ENCODE measurements at regions not wholly inside any gene's neighbourhood (a gene's known extent, or its start where the extent isn't known, plus 50 kb on each side); places are given as distances from the start of the nearest gene placed in this dataset.

DNA sequence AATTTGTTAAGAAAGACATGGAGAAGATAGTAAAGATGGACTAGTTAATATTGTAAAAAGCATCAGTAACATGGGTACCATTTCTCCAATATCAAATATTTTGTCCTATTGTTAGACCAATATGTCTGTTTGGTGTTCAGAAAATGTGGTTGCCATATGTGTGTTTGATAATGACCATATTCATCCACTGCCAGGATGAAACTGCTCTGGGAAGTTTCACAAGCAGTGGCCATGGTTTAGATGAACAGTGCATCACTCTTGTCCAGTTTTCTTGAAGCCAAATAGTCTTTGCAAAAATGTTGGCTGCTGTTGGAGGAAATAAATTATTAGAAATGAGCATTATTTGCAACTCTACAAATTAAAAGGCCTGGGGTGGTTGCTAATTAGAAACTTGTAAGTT, 333.8 kb downstream of the NUF2 start:
- no peak for DNase-seq (ENCODE audit: low read depth)

DNA sequence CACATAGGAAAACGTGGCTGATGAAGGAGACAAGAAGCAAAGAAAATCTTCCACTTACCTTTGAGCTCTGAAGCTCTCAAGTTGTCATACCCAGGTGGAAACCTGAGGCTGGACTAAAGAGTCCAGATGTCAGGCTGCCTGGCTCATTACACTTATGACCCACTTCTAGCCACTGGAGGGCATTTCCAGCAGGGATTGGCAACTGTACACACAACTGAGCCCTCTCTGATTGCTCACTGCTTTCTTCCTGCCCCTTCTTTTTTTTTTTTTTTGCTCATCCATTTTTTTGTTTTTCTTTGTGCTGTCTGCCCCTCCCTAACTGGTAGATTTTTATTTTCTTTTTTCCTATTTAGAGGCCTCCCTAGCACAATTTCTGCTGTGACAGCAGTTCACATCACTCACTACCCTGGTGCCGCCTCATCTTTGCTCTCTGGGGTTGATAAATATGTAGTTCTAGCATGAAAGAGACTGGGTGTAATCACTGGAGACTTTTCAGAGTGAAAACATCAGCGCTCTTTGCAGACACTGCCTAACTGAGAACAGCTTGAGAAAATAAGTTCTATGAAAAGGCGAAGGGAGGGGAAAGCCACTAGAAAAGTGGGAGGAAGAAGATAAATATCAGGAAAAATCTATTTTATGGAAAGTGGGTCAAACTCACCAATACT, 334.5 kb downstream of the NUF2 start:
- DNase-seq (ENCODE audit: low read depth): no peak

DNA sequence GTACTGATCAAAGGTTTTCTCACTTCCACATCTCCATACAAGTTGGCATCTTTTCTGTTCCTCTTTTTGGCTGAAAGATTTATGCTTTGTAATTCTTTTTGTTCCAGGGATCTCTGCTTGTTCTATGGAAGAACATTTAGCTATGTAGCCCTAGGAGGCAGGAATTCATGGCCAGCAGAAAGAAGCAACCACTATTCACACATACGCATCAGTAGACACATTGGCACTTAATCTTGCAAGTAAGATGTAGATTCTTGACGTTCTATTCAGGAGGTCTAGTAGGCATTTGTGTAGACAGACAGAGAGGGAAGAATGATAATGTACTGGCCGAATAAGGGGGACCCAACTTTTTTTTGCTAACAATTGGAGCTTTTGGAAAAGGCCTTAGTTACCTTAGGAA, 336.0 kb downstream of the NUF2 start:
- no peak for DNase-seq (ENCODE audit: low read depth)

DNA sequence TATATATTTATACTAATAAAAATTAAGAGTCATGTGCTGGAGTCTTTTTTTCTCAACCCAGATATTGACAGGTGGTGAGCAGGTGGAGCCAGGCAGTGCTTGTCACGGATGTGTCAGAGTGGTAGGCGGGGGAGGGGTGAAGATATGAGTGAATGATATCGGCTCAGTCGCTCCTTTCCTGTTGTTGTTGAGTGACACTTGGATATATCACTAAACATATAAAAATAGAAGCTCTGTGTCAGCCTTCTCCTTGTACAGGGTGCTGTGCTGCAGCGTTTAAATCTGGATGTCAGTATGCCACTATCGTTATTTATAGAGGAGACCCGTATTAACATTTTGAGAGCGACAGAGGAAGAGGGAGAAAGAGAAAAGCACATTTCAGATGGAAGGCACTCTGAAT, 339.6 kb downstream of the NUF2 start:
- no peak for DNase-seq (ENCODE audit: low read depth)

DNA sequence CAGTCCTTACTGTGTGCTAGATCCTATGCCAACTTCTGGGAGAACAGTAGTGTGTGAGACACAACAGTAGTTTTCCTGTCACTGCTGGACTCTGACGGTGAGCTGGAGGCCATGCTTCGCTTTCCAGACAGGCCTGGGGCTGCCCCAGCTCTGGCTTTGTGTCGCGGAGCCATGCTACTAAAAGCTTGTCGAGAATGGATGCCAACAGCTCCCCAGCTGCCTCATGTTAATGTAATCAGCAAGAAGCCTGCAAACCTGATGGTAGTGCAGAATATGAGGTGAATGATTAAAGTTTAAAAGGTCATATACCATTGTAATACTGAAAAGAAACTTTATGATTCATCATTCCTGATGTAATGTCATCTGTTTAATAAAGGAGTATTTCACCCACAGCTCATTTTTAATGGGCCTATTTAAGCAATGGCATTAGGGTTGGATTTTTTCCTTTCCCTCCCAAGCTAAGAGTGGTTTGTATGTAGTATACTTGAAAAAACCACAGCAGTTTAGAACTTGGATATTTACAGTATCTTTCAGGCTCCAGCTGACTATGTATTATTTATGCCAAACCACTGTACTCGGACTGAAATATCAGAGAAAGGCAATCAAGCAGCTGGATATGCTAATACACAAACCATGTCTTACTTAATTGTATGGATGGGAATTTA, 343.0 kb downstream of the NUF2 start:
- no peak for DNase-seq (ENCODE audit: low read depth)

DNA sequence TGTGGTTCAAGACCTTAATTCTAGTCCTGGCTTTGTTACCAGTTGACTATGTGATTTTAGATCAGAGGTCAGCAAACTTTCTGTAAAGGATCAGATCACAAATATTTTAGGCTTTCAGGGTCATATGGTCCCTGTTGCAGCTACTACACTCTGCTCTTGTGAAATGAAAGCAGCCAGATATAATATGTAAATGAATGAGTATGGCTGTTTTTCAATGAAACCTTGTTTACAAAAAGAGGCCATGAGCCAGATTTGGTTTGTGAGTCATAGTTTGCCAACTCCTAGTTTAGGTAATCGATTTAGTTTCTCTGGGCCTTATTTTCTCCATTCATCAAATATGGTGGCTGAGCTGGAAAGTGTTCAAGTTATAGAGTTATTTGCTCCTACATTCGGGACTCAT, 346.7 kb downstream of the NUF2 start:
- no peak for DNase-seq (ENCODE audit: low read depth)

DNA sequence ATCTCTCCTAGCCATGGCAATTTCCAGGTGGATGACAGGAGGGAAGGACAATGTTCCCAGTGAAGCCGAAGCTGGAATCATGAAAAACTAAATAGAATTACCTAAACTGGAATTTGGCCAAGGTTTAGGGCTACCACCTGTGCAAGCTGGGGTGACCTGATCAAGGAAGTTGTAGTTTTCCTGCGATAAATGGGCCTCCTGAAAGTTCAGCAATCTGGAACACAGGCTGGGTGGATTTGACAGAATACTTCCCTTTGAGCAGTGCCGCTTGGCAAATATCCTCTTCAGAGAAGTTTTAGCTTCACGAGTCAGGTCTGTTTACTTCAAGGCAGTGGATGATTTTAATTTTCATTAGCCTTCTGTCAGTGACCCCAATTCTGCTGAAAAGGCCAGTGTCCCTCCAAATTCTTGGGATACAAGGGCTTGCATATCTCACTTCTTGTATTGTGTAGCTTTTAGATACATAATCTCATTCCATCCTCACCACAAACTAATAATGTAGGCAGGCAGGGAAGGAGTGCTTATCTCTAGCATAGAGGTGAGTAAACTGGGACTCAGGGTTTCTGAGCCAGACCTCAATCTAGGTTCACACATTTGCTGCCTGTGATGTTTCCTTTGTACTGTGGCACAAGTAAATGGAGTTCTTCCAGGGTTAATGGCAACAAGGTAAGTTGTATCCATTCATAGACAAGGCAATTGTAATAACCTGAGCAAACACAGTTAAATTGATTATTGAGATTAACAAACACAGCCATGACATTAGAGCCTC, 349.4 kb downstream of the NUF2 start:
- no peak for DNase-seq (ENCODE audit: low read depth)

DNA sequence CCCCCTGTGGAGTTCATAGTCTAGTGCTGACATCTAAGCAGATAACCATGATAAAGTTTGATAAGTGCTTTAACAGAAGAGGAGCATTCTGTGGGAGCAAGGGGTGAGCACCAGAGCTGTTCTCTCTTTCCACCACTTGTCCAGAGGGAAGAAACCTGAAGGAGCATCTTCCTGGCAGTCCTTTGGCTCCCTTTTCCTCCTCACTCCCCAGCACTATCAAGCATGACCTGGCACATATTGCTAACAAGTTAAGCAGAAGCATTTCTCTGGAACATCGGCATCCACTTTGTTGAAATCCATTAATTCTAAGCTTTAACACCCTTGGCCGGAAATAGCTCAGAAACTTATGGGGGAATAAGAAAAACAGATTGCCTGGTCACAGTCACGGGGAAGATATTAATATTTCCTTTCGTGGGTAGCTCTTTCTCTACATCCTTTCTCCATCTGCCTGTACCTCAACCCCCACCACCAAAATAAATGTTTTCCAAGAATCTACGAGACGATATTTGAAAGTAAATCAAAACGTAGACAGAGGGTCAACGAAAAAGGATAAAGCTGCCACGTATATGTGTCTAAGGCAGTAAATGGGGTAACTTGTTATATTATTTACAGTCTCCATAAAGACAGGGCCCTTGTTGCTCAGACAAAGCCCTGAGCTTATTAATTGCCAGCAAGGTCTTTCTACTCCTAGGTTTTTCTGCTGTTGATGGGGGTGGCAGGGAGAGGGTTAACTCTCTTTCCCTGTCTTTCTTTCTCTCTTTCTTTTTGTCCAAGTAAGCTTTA, 351.4 kb downstream of the NUF2 start:
- DNase-seq (ENCODE audit: low read depth): no peak

DNA sequence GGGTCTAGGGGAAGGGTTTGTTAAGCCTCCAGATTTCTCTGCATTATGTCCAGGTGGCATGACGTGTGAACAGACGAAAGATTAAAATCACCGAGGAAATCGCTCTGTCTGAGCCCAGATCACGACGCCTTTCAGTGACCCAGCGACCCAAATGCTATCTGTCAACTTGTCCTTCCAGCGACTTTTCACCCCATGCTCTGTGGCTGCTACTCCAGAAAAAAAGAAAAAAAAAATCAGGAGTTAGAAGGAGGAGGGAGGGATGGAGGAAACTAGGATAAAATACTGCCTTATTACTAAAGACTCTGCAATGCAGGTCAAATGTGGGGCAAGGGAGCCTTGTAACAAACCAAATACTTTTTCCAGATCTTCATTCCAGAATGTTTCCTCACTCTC, 352.0 kb downstream of the NUF2 start:
- no peak for DNase-seq (ENCODE audit: low read depth)

DNA sequence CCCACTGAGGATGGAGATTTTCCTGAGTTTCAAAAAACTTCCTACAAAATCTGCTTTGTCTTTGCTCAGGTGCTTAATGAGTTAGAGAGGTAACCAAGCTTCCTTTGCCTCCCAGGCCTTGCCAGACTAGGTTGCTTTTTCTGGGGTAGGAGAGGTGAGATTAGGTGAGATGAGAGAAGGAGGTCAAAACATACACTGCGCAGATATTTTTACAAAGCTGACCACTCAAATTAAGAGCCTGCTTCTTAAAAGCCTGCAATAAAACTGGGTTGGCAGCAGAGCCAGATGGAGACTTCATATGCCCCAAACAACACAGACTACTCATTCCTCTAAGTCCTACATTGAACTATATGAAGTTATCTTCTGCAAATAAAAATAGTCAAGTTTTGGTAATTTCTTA, 352.5 kb downstream of the NUF2 start:
- DNase-seq (ENCODE audit: low read depth): no peak

DNA sequence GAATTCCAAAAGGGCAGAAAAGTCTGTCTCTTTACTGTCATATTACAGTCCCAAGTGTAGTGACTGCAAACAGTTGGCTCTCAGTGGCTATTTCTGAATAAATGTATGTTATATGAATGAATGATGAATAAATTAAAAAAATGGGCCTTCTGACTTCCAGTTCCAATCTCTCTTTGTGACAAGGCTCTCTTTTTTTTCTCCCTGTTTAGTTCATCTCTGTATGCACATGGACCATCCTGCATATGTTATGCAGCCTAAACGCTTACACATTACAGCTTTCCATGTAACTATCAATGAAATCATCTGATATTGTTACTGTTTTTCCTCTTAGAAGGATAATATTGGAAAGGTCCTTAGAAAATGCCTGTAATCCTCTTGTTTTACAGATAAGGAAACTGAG, 363.0 kb downstream of the NUF2 start:
- DNase-seq (ENCODE audit: low read depth): no peak

DNA sequence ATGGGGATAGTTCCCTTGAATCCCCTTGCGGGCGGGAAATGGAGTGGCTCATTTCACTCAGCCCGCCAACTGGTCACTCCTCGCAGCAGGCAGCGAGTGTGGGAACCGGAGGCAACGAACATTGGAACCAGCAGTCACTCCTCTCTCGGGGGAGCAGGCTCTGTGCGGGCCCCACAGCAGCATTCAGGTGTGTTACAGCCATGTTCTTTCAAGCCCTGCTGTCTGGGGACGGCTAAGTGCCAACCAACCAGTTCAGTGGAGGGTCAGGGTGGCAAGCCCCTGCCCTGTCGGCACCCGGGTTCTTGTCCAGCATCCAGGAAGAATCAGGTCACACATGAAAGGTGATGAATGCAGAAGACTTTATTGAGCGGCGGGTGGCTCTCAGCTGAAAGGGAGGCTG, 370.5 kb downstream of the NUF2 start:
- no peak for DNase-seq (ENCODE audit: low read depth)

DNA sequence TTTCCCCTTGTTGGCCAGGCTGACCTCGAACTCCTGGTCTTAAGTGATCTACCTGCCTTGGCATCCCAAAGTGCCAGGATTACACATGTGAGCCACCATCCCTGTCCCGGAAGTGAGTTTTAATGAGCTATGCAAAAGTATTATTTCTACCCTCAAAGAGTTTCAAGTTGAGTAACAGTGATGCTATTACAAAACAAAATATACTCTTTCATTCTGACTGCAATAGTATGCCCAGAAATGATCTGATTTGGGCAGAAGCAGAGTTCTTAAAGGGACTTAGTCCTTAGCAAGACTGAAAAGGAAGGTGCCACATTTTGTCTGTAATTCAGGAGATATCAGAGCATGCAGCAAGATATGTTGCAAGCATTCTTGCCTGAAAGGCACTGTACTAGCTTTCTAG, 375.4 kb downstream of the NUF2 start:
- no peak for DNase-seq (ENCODE audit: low read depth)

DNA sequence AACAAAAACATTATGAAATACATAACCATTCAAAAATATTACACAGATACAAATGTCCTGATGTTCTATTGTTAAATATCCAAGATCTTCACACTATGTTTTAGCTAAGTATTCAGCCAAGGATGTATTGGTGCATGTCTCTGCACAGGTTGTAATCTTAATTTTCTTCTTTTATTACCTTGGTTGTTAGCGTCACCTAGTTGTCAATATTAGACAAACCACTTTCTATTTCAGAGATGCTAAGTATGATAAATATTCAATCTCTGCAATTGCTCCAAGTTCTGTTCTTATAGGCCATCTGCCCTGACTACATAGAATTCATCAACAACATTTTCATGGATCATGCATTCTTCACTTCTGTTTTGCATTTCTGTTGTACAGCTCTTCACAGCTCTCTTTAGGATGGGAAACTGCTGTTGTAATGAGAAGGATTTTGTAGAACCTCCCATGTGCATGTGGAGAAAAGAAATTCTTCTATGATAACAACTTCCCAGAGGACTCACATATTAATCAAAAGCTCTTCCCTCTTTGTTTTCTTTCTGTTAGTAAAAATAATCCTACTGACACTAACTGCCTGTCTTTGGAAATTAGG, 380.1 kb downstream of the NUF2 start:
- DNase-seq (ENCODE audit: low read depth): no peak

DNA sequence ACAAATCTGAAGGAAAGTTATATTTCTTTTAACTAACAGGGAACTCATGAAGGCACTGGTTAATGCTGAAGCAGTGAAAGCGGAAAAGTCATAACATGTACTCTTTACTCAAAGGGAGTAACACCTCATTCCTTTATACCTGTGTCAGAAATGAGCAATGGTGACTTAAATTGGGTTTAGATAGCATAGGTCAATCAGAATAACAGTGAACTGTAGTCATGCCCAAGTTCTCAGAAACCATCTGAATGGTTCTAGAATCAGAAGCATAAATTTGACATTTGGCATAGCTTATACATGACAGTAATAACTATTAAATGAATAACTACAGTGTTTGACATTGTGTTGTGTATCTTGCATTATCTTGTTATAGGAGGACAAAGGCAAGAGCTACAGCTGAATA, 382.0 kb downstream of the NUF2 start:
- no peak for DNase-seq (ENCODE audit: low read depth)

DNA sequence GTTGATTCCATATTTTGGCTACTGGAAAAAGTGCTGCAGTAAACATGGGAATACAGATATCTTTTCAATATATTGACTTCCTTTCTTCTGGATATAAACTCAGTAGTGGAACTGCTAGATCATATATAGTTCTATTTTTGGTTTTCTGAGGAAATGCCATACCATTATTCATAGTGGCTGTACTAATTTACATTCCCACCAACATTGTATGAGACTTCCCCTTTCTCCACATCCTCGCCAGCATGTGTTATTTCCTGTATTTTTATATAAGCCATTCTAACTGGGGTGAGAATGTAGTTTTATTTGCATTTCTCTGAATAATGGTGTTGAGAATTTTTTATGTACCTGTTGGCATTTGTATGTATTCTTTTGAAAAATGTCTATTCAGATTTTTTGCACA, 385.2 kb downstream of the NUF2 start:
- DNase-seq (ENCODE audit: low read depth): no peak

DNA sequence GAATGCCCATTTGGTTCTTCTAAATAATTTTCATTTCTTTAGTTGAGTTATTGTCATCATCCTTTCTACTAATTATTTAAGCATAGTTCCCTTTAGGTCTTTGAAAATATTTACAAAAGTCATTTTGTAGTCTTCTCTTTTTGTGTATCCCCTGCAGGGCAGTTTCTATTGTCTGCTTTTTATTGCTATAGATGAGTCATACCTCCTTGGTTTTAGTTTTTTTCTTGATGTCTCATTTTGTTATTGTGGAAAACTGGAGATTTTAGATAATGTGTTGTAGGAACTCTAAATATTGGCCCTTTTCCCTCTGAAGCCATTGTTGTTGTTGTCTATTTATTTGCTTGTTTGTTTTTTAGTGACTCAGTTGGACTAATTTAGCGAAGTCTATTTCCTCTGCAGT, 387.9 kb downstream of the NUF2 start:
- no peak for DNase-seq (ENCODE audit: low read depth)

DNA sequence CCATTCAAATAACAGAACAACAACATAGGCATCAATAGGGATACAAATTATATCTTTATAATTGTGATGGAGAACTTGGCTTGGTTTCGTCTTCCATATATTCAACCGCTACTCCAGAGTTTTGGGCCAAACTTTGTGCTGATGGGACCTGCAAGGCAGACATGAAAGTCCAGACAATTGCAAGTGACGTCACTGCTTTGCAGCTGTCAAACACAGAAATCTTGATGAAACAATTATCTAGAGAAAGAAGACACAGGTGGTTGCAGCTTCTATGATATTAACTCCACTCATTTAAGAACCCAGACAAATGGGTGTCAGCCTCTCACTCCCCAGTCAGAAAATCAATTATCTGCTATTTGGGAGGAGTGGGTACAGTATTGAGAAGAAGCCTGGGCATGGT, 390.6 kb downstream of the NUF2 start:
- DNase-seq (ENCODE audit: low read depth): no peak

DNA sequence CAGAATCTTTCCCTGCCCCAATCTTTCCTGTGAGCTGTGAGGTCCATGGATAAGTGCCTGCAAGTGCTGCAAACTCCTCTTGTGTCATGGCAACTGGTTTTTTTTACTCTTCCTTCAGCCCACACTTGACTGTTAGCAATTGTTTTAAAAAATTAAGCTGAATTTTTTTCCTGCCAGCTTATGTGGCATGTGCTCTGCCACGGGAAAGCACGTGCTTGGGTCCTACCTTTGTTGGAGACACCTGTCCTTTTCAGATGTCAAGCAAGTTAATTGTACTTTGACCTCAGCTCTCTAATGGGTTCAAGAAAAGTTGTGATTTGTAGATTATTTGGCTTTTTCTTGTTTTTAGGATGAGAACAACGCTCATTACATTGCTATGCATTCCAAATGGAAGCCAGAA, 398.5 kb downstream of the NUF2 start:
- DNase-seq (ENCODE audit: low read depth): no peak

DNA sequence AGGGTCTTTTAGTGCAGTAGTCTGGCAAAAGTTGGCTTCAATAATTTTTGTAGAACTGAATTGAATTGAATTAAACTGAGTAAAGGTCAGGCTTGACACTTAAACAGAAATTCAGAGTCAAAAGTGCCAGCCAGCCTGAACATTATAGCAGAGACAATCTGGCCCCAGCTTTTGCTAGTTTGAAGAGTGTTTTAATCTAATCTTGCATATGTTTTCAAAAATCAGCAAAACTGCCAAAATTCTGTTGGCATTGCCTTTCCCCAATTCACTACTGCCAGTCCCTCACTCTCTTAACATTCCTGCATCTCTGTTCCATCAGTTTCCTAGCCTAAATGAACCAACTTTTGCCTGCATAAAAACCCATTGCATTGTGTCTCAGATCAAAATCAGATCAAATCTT, 403.8 kb downstream of the NUF2 start:
- DNase-seq (ENCODE audit: low read depth): no peak

DNA sequence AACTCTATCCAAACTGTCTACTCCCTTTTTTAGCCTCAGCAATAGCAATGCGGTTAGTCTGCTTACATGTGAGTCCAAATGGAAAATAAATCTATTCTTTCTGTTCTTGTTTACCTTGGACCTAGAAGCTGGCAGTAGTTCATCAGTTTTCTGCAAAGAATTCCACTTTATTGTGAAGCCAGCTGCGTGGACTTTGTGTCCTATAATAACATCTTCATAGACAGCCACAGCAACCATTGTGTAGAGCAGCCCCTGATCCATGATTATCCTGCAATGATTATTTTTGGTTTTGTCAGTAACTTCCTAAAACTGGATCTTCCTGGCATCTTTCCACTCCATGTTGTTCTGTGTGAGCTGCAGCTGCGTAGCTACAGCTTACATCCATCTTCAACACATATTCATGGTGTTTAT, 408.7 kb downstream of the NUF2 start:
- DNase-seq (ENCODE audit: low read depth): no peak

DNA sequence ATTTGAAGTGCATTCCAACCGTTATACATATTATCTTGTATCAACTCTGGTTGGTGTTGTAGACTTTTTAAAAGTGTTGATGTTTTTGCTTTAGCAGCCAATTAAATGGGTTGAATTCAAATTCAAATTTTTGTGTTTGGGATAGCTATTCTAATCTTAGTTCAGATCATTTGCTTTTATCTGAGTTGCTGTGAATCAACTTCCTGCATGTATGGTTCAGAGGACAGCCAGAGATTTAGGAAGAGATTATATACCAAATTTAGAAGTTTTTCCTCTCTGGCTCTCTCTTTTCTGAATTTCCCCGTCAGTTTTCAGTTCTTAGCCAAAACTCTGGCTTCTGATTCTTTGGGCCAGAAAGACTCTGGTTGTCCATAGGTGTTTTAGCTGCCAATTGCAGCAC, 415.5 kb downstream of the NUF2 start:
- DNase-seq (ENCODE audit: low read depth): no peak

Data from HT1080 (cell line).